ENCODE measurements at regions not wholly inside any gene's neighbourhood (a gene's known extent, or its start where the extent isn't known, plus 50 kb on each side); places are given as distances from the start of the nearest gene placed in this dataset.

- DNase-seq: no peak
These were observed 322.9 kb downstream of the MATN1 start for GRCh38 chr1:30400507-30400906.

DNA sequence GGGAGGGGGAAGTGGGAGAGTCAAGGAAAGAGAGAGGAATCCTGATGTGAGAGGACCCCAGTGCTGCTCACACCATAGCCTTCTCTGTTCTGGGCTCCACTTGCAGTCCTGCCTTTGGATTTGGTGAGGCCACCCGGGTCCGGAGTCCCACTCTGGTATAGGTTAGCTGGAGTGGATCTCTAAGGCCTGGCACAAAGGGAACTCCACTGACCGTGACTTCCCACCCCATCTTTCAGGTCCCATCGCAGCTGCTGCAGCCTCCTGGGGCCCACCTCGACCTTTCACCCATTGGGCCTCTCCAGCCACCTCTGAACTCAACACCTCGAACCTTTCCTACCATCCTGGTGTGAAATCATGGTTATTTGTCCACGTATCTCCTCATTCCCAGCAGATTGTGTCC, 324.4 kb downstream of the MATN1 start:
- no peak for DNase-seq

- DNase-seq: no peak
These were observed 325.8 kb downstream of the MATN1 start for GRCh38 chr1:30397576-30397975.

DNA sequence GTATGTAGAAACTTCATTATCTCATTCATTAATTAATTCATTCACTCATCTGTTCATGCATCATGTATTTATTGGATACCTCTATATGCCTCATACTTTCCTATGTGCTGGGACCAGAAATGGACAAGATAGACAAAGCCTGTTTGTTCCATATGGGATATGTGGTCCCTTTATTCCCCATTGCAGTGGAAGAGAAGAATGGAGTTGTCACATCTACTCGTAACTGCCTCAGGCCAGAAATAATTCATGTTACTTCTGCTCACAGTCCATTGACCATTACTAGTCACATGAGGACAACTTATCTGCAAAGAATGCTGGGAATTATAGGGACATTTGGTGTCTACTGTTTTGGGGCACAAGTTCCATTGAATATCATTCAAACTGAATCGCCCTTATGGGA, 327.8 kb downstream of the MATN1 start:
- no peak for DNase-seq

- DNase-seq: no peak
These were observed 335.0 kb downstream of the MATN1 start for GRCh38 chr1:30388386-30388785.

DNA sequence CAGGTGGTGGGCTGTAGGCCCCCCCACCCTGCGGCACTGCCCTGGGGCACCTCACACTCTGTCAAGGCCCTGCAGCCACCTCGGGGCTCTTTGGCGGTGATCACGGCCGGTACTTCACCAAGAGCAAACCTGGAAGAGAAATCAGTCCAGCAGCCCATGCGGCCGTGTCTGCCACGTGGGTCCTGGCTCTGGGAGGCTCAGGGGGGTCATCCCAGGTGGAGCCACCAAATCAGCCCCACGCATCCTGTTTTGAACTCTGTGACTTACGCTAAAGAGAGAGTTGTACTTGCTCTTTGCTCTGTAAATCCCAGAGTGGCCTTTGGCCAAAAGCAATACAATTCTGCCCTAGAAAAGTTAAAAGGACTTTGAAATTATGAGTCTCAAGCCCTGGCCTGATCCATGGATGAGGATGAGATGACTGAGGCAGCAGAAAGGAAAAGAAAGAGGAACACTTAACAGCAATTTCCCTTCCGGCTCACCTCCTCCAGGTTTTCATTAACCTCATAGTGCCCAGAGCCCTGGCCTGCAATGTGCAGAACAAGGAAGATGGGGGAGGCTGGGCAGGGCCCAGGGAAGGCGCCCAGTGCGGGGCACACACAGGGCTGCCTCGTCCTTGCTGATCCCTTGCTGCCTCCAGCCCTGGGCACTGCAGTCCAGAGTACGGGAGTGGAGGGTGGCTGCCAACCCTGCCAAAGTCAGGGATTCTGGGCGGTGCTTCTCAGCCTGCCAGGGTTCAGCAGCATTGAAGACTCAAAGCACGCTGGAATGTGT, 337.0 kb downstream of the MATN1 start:
- DNase-seq: no peak

GRCh38 chr1:30385246-30385995, 338.0 kb downstream of the MATN1 start:
- DNase-seq: no peak

DNA sequence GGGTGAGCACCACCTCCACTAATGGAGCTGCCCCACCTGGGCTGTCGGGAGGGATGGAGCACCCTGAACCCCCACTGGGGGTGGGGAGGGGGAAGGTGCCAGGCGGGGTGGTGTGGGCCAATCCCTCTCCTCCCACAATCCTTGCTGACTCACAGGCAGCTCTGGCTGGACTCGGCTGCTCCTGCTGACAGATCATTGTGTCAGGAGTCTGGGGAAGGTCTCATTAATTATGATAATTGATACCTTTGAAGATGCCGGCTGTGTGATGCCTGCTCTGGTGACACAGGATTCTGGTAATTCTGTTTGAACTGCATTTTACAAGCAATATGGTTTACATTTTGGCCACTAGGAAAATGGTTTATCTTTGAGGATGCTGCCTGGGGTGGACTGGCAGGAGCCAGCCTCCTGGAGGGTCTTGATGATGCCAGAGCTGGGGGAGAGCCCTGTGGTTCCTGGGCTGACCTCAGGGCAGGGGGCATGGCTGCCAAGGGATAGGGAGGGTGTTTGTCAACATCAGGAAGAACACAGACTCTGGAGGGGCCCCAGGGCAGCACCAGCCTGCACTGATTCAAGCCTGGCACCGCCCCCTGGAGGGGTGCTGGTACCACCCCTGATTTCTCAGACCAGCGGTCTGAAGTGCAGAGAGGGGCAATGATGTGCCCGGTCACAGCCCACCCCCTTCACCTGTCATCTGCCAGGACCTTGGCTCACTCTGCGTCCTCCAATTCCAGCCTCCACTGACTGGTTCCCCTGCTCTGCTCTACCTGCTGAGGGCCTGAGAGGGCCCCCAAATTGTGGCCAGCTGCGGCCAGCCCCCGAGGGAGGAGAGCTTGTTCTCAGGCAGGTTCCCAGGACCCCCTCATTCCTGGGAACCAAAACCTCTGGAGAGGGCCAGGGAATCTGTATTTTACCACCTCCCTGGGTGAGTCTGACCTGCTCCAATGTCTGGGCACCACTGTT, 338.8 kb downstream of the MATN1 start:
- DNase-seq: no peak

- no peak for DNase-seq
These were observed 340.1 kb downstream of the MATN1 start for GRCh38 chr1:30383221-30383711.

GRCh38 chr1:30382496-30382895, 340.9 kb downstream of the MATN1 start:
- DNase-seq: no peak

- DNase-seq: no peak
These were observed 341.6 kb downstream of the MATN1 start for GRCh38 chr1:30381671-30382365.

- no peak for DNase-seq
These were observed 342.1 kb downstream of the MATN1 start for GRCh38 chr1:30381266-30381665.

- no peak for DNase-seq
These were observed 342.8 kb downstream of the MATN1 start for GRCh38 chr1:30380625-30380984.

- peak; percentile 69 to 83 for DNase-seq
These were observed 343.4 kb downstream of the MATN1 start for GRCh38 chr1:30379684-30380624.

DNA sequence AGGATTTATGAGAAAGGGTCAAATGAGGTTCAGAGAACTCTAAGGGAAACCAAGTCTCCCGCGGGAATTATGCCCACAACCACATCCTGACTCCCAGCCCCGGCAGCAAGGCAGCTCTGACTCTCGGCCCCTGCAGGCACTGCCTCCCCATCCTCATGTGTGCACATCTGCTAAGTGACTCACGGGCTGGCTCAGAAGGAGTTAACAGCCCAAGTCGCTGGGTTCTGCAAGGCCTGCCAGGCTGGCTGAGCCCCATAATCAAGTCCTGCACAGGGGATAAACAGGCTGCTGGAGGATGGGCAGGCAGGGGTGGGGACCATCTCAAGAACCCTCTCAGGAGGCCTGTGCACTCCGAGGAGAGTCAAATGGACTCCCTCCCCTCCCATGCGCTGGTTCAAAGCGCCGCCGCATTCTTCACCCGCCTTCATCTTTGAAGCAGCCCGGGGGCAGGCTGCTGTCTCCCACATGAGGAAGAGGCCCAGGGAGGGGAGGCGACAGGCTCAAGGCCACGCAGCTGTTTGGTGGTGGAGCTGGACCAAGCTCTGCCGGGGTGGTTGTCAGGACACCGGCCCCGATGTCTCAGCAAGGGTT, 344.3 kb downstream of the MATN1 start:
- DNase-seq: no peak

- DNase-seq: no peak
These were observed 345.3 kb downstream of the MATN1 start for GRCh38 chr1:30378003-30378596.

- no peak for DNase-seq
These were observed 346.0 kb downstream of the MATN1 start for GRCh38 chr1:30377230-30378002.

DNA sequence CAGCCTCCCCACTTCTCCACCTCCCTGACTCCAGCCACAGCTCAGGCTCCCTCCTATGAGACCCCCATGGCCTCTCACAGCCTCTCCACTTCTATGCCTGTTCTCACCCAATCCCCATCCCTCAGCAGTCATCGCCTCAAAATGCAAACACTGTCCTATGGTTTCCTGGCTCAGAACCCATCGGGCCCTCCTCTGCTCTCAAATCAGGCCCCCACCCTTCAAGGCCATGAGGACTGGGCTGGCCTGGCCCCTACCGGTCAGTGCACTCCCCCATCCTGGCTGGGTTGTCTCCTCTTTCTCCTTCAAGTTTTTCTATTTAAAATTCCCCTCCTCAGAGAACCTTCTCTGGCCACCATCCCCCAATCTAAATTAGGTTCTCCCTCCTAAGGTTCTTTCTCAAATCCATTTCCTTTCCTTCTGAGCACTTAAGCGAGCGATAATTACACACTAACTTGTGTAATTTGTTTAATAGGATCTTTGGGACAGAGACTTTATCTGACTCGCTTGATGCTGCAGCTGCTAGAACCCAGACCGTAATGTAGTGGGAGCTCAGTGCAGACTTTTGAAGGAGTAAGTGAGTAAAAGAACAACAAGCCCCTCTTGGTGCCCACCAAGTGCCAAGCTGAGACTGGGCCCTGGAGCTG, 347.2 kb downstream of the MATN1 start:
- no peak for DNase-seq

- DNase-seq: no peak
These were observed 348.2 kb downstream of the MATN1 start for GRCh38 chr1:30375156-30375555.
